Left hindlimb (tissue), 1 donor: ENCODE measurements at regions not wholly inside any gene's neighbourhood (a gene's known extent, or its start where the extent isn't known, plus 50 kb on each side); places are given as distances from the start of the nearest gene placed in this dataset.

ENCODE experiments used
- DNase-seq: peaks from one replicate; pipeline ENCODE4 v3.0.0-alpha.2; 2018

GRCh38 chr22:48218889-48219420 lies 1456.5 kb downstream of the TBC1D22A start:
- no peak for DNase-seq

GRCh38 chr22:48217596-48217995 lies 1455.1 kb downstream of the TBC1D22A start:
- DNase-seq, result no peak

GRCh38 chr22:48212727-48213126 lies 1450.3 kb downstream of the TBC1D22A start:
- DNase-seq, result no peak

- DNase-seq, result no peak
Observed at GRCh38 chr22:48210812-48211211, 1448.4 kb downstream of the TBC1D22A start.

GRCh38 chr22:48210198-48210580 lies 1447.7 kb downstream of the TBC1D22A start:
- no peak for DNase-seq

GRCh38 chr22:48209473-48210197 lies 1447.2 kb downstream of the TBC1D22A start:
- no peak for DNase-seq

GRCh38 chr22:48208894-48209293 lies 1446.4 kb downstream of the TBC1D22A start:
- no peak for DNase-seq

GRCh38 chr22:48207919-48208535 lies 1445.6 kb downstream of the TBC1D22A start:
- DNase-seq, result no peak

- DNase-seq, result no peak
Observed at GRCh38 chr22:48205790-48206189, 1443.3 kb downstream of the TBC1D22A start.

GRCh38 chr22:48205161-48205560 lies 1442.7 kb downstream of the TBC1D22A start:
- no peak for DNase-seq

GRCh38 chr22:48204296-48204695 lies 1441.8 kb downstream of the TBC1D22A start:
- DNase-seq, result no peak

- no peak for DNase-seq
Observed at GRCh38 chr22:48199667-48200066, 1437.2 kb downstream of the TBC1D22A start.

GRCh38 chr22:48198489-48199459 lies 1436.3 kb downstream of the TBC1D22A start:
- no peak for DNase-seq

GRCh38 chr22:48197189-48197690 lies 1434.8 kb downstream of the TBC1D22A start:
- no peak for DNase-seq

- DNase-seq, result no peak
Observed at GRCh38 chr22:48192920-48193319, 1430.5 kb downstream of the TBC1D22A start.

GRCh38 chr22:48192071-48192470 lies 1429.6 kb downstream of the TBC1D22A start:
- DNase-seq, result no peak

GRCh38 chr22:48188231-48188721 lies 1425.8 kb downstream of the TBC1D22A start:
- DNase-seq, result no peak

GRCh38 chr22:48187356-48187755 lies 1424.9 kb downstream of the TBC1D22A start:
- DNase-seq, result no peak

GRCh38 chr22:48186146-48186790 lies 1423.8 kb downstream of the TBC1D22A start:
- no peak for DNase-seq

GRCh38 chr22:48185071-48186055 lies 1422.9 kb downstream of the TBC1D22A start:
- no peak for DNase-seq
